Ishikawa (cell line): ENCODE measurements at regions not wholly inside any gene's neighbourhood (a gene's known extent, or its start where the extent isn't known, plus 50 kb on each side); places are given as distances from the start of the nearest gene placed in this dataset.

Experiments used
- CEBPB ChIP-seq: IDR thresholded peaks from 2 replicates; pipeline ENCODE4 v1.6.1; 2012
- CREB1 ChIP-seq: IDR thresholded peaks from 2 replicates; pipeline ENCODE4 v1.6.1; 2012; ENCODE audit warnings: low read depth
- EGR1 ChIP-seq: IDR thresholded peaks from 2 replicates; pipeline ENCODE4 v1.6.1; 2012
- EP300 ChIP-seq: IDR thresholded peaks from 2 replicates; pipeline ENCODE4 v1.6.1; 2012; ENCODE audit warnings: borderline replicate concordance
- FOXM1 ChIP-seq: IDR thresholded peaks from 2 replicates; pipeline ENCODE4 v1.6.1; 2012; ENCODE audit warnings: low read depth, borderline replicate concordance
- NFIC ChIP-seq: IDR thresholded peaks from 2 replicates; pipeline ENCODE4 v1.6.1; 2012
- RAD21 ChIP-seq: IDR thresholded peaks from 2 replicates; pipeline ENCODE4 v1.6.1; 2012; ENCODE audit warnings: low read depth
- REST ChIP-seq: IDR thresholded peaks from 2 replicates; pipeline ENCODE4 v1.6.1; 2012; ENCODE audit warnings: low read depth, mild to moderate bottlenecking
- TAF1 ChIP-seq: IDR thresholded peaks from 2 replicates; pipeline ENCODE4 v1.6.1; 2012; ENCODE audit warnings: low read depth, mild to moderate bottlenecking
- TCF12 ChIP-seq: IDR thresholded peaks from 2 replicates; pipeline ENCODE4 v1.6.1; 2012; ENCODE audit warnings: low read depth
- TEAD4 ChIP-seq: IDR thresholded peaks from 2 replicates; pipeline ENCODE4 v1.6.1; 2012
- YY1 ChIP-seq: IDR thresholded peaks from 2 replicates; pipeline ENCODE4 v1.6.1; 2012; ENCODE audit warnings: low read depth
- ZBTB7A ChIP-seq: IDR thresholded peaks from 2 replicates; pipeline ENCODE4 v1.6.1; 2012; ENCODE audit warnings: low read depth
- TF ChIP-seq, protein P1 (sequence below): IDR thresholded peaks from 2 replicates; pipeline ENCODE4 v1.6.1; 2012
- TF ChIP-seq, protein P2 (sequence below): IDR thresholded peaks from 2 replicates; pipeline ENCODE4 v1.6.1; 2012

DNA sequence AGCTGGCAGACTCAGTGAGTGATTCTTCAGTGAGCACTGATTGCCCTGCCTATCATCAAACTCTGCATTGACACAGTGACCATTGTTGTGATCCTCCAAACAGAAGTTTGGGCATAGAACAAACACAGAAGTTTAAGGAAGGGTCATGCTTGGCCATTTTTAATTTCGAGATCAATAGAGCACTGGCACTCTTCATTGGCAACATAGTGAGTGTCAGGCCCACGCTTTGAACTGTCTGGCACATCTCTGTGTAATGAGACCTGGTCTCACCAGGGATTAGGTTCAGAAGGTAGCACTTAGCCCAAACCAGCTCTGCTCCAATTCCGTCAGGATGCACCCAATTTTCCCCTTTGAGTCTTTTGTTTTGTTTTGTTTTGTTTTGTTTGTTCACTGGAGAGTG lies 127.1 kb upstream of the MOCS2 start:
- TF ChIP-seq TCF12, result no peak
- TF ChIP-seq CREB1, result no peak
- no peak for TF ChIP-seq RAD21
- TF ChIP-seq REST, result no peak
- TF ChIP-seq NFIC, result no peak
- no peak for TF ChIP-seq CEBPB
- no peak for TF ChIP-seq TAF1
- no peak for TF ChIP-seq EP300
- TF ChIP-seq TEAD4, result no peak

GRCh38 chr5:53237876-53238275 lies 128.3 kb upstream of the MOCS2 start:
- TF ChIP-seq, protein P1, sequence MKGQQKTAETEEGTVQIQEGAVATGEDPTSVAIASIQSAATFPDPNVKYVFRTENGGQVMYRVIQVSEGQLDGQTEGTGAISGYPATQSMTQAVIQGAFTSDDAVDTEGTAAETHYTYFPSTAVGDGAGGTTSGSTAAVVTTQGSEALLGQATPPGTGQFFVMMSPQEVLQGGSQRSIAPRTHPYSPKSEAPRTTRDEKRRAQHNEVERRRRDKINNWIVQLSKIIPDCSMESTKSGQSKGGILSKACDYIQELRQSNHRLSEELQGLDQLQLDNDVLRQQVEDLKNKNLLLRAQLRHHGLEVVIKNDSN, result no peak
- TF ChIP-seq RAD21 (no peak), EGR1 (no peak), NFIC (no peak), CEBPB (no peak), EP300 (no peak), TAF1 (no peak), YY1 (no peak), TEAD4 (no peak), CREB1 (no peak), TCF12 (no peak), FOXM1 (no peak), ZBTB7A (no peak), REST (no peak)
- TF ChIP-seq, protein P2, sequence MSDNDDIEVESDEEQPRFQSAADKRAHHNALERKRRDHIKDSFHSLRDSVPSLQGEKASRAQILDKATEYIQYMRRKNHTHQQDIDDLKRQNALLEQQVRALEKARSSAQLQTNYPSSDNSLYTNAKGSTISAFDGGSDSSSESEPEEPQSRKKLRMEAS, result no peak

- TF ChIP-seq TEAD4 (no peak), NFIC (no peak), CEBPB (no peak), ZBTB7A (no peak), EGR1 (no peak), FOXM1 (no peak), EP300 (no peak), CREB1 (no peak), TCF12 (no peak), YY1 (no peak), RAD21 (no peak), REST (no peak), TAF1 (no peak)
- TF ChIP-seq, protein P1, result no peak
- TF ChIP-seq, protein P2, result no peak
Observed at GRCh38 chr5:53239301-53239990, 129.9 kb upstream of the MOCS2 start.

DNA sequence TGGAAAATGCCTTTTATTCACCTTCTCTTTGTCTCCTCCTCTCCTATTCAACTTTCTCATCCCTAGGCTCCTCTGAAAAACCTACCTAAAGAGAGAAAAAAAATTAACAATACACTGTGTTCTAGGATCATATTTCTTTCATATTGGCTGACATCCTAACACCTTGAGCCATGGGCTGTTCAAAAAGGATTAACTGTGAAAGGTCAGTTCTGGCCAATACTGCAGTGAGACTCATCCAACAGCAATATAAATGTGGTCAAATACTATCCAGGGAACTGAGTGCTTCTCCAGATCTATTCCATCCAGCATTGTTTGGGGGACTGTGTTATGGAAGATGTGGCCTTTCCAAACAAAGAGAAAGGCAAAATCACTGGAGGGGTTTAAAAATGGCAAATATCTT lies 131.1 kb upstream of the MOCS2 start:
- no peak for TF ChIP-seq EP300
- TF ChIP-seq RAD21, result no peak
